ENCODE measurements at regions not wholly inside any gene's neighbourhood (a gene's known extent, or its start where the extent isn't known, plus 50 kb on each side); places are given as distances from the start of the nearest gene placed in this dataset.
"Not testable (repeated sequence)": the region's sequence is repeated elsewhere in the genome, so short reads cannot be mapped to it uniquely, and the experiment has no call there.

DNA sequence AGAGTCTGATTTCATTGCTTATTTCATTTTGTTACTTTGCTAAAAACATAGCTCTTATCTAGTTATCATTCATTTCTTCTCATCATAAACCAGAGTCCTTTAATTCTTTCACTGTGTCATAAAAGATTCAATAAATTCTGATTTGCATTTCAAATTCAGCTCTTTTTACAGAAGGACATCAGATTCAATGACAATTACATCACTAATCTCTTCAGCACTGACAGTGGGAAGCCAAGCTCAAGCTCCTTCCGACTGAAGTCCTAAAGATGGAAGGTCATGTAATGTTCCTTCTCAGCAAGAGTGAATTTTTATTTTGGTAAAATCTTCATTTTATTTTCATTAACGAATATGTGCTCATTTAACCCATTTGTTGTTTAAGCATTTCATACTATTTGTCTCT lies 530.7 kb upstream of the ADGRL2 start:
- DNase-seq (ENCODE audit: low read depth, low spot score): no peak

DNA sequence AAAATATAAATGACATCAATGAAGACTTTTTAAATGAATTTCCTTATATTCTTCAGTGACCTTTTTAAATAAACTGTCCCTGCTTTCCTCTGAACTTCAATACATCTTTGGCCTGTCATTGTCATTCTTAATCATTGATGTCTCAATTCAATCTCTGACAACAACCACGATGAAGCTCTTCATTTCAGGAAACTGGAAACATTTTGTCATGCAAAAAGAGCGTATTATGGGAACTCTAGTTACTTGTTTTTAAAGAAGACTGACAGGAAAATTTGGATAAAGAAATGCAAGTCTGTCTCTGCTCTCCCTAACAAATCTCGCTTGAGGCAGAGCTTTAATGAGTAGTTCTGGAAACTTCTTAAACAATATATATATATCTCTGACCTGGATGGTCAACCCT lies 535.8 kb upstream of the ADGRL2 start:
- no peak for DNase-seq (ENCODE audit: low read depth, low spot score)

DNA sequence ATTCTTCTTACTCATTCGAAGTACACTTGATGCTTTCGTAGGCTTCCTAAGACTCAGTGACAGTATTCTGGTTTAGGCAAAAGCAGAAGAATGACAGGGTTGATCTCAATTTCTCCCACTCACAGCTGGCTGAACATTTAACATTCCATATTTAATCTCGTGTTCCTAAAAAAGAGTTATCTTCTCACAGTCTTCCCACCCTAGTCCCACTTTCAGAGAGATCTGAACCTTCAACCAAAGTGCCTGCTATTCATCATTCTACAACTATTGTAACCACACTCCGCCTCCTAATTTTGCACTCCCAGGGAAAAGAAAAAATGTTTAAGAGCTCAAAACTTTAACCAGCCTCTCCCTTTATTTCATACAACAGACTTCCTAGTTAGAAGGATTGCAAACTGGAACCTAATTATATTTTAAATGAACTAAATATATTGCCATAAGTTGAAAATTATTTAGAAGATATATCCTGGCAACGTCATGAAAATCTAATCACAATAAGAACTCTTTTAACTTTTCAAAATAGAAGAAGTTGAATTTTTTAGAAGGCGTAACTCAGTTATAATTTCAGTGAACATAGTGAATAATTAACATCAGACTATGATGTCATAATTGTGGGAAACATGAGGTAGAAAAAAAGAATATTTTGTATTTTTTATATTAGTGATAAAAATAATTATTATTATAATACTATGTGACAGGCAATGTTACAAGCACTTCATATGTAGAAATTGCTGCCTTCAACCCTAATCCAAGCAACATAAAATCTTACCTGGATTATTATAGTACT lies 540.9 kb upstream of the ADGRL2 start:
- DNase-seq (ENCODE audit: low read depth, low spot score): no peak

GRCh38 chr1:81254560-81254959 lies 546.2 kb upstream of the ADGRL2 start:
- peak; percentile 51 for DNase-seq (ENCODE audit: low read depth, low spot score)

GRCh38 chr1:81254068-81254467 lies 546.7 kb upstream of the ADGRL2 start:
- no peak for DNase-seq (ENCODE audit: low read depth, low spot score)

DNA sequence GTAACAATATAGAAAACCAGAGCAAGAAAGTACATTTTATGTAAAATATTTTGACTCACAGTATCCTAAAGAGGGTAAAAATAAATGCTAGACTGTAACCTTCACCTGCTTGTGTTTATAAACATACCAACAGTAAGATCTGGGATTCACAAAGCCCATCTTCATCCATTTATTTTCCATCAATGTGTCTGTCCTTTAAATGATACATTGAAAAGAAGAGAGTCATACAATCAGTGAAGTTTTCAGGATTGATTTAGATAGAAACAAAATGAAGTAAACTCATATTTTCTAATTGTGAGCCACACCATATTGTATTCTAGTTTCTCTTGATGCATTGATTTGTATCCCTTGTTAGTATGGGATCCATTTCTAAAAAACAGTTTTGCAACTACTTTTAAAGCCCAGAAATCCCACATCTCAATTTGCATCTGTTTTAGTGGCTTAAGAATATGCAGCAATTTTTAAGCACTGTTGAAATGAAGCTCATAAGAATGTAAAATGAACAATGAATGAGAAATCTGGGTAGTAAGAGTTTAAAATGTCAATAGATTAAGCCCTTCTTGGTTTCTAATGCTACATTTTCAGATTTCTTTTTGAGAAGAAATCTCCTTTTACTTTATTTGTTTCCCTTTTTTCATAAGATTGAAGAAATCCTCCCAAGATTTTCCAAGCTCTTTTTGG lies 548.1 kb upstream of the ADGRL2 start:
- DNase-seq (ENCODE audit: low read depth, low spot score): no peak

- peak; percentile 57 for DNase-seq (ENCODE audit: low read depth, low spot score)
These were observed 549.9 kb upstream of the ADGRL2 start for GRCh38 chr1:81250825-81251224.

- DNase-seq (ENCODE audit: low read depth, low spot score): not testable (repeated sequence)
These were observed 555.5 kb upstream of the ADGRL2 start for GRCh38 chr1:81245084-81245715.

DNA sequence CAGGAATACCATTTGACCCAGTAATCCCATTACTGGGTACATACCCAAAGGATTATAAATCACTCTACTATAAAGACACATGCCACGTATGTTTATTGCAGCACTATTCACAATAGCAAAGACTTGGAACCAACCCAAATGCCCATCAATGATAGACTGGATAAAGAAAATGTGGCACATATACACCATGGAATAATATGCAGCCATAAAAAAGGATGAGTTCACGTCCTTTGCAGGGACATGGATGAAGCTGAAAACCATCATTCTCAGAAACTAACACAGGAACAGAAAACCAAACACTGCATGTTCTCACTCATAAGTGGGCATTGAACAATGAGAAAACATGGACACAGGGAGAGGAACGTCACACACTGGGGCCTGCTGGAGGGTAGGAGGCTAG lies 556.1 kb upstream of the ADGRL2 start:
- not testable (repeated sequence) for DNase-seq (ENCODE audit: low read depth, low spot score)

DNA sequence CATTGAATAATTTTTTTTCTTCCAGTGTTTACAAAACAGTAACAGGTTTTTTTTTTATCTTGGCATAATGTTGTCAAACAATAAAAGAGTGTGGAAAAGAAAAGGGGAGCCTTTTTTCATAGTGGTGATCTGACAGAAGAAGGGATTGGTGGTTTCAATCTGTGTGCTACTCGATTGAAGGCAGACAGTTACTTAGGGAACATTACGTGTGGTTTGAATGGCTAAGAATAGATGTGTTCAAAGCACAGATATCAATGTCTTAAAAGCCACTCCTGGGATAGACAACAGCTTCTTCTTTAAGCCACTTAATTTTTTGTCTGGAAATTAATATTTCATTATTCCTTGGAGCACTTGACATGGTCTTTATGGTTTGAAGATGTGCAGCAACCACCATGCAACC lies 558.6 kb upstream of the ADGRL2 start:
- DNase-seq (ENCODE audit: low read depth, low spot score): no peak

- DNase-seq (ENCODE audit: low read depth, low spot score): no peak
These were observed 562.6 kb upstream of the ADGRL2 start for GRCh38 chr1:81238129-81238528.

GRCh38 chr1:81237473-81238089 lies 563.2 kb upstream of the ADGRL2 start:
- no peak for DNase-seq (ENCODE audit: low read depth, low spot score)

DNA sequence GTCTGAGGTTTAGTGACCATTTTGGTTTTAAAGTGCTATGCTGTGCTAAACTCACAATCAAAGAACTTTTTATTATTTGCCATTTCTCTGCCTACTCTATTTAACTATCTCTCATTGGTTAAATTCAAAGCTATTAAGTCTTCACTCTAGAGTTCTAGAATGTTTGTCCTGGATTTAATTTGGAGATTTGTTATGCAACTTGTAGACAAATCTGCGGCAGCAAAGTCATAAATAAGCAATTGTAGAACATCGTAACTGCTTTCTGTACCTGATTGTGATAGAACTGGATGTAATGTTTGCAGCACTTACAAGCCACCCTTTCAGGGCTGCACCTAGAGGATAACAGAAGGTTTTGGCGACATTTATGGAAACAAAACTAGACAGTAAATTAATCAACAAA lies 566.5 kb upstream of the ADGRL2 start:
- no peak for DNase-seq (ENCODE audit: low read depth, low spot score)

- DNase-seq (ENCODE audit: low read depth, low spot score): no peak
These were observed 567.1 kb upstream of the ADGRL2 start for GRCh38 chr1:81233591-81233990.

DNA sequence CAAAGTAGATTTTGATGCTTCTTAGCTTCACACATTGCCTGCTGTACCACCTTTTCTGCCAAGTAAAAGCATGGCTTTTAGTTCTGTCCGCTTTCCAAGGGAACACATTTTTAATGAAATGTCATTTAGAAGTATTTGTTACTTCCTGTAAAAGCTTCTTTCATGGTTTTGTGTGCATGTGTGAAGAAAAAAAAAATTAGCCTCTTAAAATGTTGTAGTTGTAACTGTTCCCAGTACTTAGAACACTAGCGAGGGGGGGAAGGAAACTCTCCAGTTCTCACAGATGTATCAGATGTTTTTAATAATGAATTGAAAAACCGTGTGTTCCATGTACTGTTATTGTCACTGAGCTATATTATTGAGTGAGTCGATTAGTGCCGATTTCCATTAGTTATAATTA lies 568.3 kb upstream of the ADGRL2 start:
- no peak for DNase-seq (ENCODE audit: low read depth, low spot score)

DNA sequence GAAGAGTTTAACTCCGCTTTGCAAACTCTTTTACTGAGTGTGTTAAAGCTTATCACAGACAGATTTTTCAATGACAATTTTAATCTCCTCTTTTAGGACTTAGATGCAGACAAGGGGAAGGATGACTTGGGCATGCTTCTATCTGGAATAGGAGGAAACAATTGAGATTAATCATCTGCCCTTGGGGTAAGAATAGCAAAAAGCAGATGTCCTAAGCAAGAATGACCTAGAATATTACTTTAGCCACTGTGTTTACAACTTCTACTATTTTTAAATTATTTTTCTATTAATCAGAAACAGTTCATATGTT lies 569.0 kb upstream of the ADGRL2 start:
- no peak for DNase-seq (ENCODE audit: low read depth, low spot score)

- no peak for DNase-seq (ENCODE audit: low read depth, low spot score)
These were observed 569.6 kb upstream of the ADGRL2 start for GRCh38 chr1:81230983-81231728.

DNA sequence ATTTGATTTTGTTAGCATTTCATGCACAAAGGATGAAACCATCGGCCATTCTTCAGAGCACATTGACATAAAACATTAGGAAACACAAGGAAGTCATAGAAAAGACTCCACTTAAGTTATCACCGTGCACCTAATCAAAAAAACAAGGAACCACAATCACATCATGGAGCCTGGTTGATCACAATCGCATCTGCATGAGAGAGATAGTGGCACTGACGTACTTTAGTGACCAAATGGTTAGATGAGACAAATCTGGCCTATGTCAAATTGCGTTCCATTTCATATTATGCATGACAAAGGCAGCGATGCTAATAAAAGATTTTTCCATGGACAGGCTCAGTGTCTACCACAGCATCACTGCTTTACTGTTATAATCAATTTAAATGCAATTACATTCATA lies 571.8 kb upstream of the ADGRL2 start:
- no peak for DNase-seq (ENCODE audit: low read depth, low spot score)

GRCh38 chr1:81226603-81226928 lies 574.2 kb upstream of the ADGRL2 start:
- no peak for DNase-seq (ENCODE audit: low read depth, low spot score)

- no peak for DNase-seq (ENCODE audit: low read depth, low spot score)
These were observed 574.7 kb upstream of the ADGRL2 start for GRCh38 chr1:81225789-81226602.

DNA sequence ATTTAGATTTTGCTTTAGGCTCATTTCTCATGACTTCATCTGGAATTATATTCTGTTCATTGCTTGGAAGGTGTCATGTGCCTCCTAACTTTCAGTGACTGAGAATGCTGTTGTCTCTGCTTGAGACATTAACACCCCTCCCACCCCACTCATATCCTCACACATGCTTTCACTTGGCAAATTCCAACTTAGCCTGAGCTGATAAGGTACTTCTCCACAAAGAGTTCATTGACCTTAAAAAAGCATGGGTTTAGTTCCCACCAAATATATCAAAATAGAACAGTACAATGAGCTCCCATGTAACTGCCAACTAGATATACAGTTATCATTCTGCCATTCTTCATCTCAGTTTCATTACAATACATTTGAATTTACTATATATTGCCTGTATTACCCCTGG lies 576.5 kb upstream of the ADGRL2 start:
- no peak for DNase-seq (ENCODE audit: low read depth, low spot score)

Data from ELF-1 (cell line).